Suprapubic skin (tissue), 4 donors: ENCODE measurements at regions not wholly inside any gene's neighbourhood (a gene's known extent, or its start where the extent isn't known, plus 50 kb on each side); places are given as distances from the start of the nearest gene placed in this dataset.

ENCODE experiments used
- CTCF ChIP-seq, 2 donors: fragments of 200-600 bp in 1 of 2; fragments of 450-650 bp in 1 of 2; sonication (generic) in 1 of 2; IDR thresholded peaks; one replicate each; pipeline ENCODE4 v1.5.1; 2016 to 2019; ENCODE audit warnings: antibody characterized with exemption in 2 of 2, mild to moderate bottlenecking in 1 of 2, moderate library complexity in 1 of 2
- EP300 ChIP-seq: sonication (generic); formaldehyde crosslinking; IDR thresholded peaks from one replicate; pipeline ENCODE4 v1.6.1; 2017; ENCODE audit warnings: antibody characterized with exemption
- POLR2A ChIP-seq, 2 donors: fragments of 450-650 bp; IDR thresholded peaks; one replicate each; pipeline ENCODE4 v1.6.1; 2017; ENCODE audit warnings: antibody characterized with exemption in 2 of 2, mild to moderate bottlenecking in 2 of 2, moderate library complexity in 2 of 2
- POLR2AphosphoS5 ChIP-seq, 3 donors: sonication (generic); formaldehyde crosslinking; IDR thresholded peaks; one replicate each; pipeline ENCODE4 v1.6.1; 2017; ENCODE audit warnings: antibody characterized with exemption in 3 of 3

GRCh38 chr6:169378620-169379381 is 125.2 kb upstream of the THBS2 start:
- no peak for TF ChIP-seq CTCF (IDR thresholded peaks at IDR 0.05)
- TF ChIP-seq EP300, result no peak
- TF ChIP-seq POLR2AphosphoS5 (IDR thresholded peaks at IDR 0.05), result no peak
- TF ChIP-seq POLR2A (IDR thresholded peaks at IDR 0.05), result no peak
